ENCODE measurements at regions not wholly inside any gene's neighbourhood (a gene's known extent, or its start where the extent isn't known, plus 50 kb on each side); places are given as distances from the start of the nearest gene placed in this dataset.

GRCh38 chr9:14427419-14427818 lies 113.5 kb upstream of the NFIB start:
- TF ChIP-seq CTCF (IDR thresholded peaks at IDR 0.05 in 4 of 5, conservative IDR thresholded peaks at IDR 0.05 in 1 of 5) (no peak), POLR2A (IDR thresholded peaks at IDR 0.05) (no peak)

All from gastrocnemius medialis (tissue), 4 donors.